Fibroblast of villous mesenchyme (primary cell): ENCODE measurements at regions not wholly inside any gene's neighbourhood (a gene's known extent, or its start where the extent isn't known, plus 50 kb on each side); places are given as distances from the start of the nearest gene placed in this dataset.
"Not testable (repeated sequence)": the region's sequence is repeated elsewhere in the genome, so short reads cannot be mapped to it uniquely, and the experiment has no call there.

Experiments used
- DNase-seq: peaks from one replicate; pipeline ENCODE4 v3.0.0-alpha.2; 2010; ENCODE audit warnings: low read depth
- H3K4me3 ChIP-seq: 2 replicates; pipeline ENCODE4 v1.5.1; 2011; ENCODE audit warnings: low read depth, mild to moderate bottlenecking, low read length
- TF ChIP-seq, protein P1 (sequence below): IDR thresholded peaks from 2 replicates; pipeline ENCODE4 v1.5.1; 2012; ENCODE audit warnings: low read depth, mild to moderate bottlenecking, low read length; ENCODE audit not compliant: insufficient read depth

DNA sequence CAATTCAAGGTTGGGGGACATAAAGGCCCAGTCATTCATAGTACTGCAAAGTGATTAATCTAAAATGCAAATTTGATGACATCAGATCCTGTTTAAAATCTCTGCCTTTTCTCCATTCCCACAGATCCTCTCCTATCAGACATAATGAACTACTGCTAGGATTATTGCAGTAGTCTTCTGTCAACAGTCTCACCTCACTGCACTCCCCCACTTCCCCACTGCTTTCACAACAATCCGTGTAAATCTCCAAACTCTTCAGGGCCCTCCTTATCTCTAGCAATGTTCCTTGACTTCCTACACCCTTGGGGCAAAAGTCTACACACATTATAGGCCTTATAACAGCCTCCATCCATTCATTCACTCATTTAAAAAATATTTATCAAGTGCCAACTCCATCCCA is 112.4 kb downstream of the KBTBD2 start:
- no peak for DNase-seq
- no peak overlapping the region for H3K4me3 ChIP-seq
- TF ChIP-seq, protein P1, sequence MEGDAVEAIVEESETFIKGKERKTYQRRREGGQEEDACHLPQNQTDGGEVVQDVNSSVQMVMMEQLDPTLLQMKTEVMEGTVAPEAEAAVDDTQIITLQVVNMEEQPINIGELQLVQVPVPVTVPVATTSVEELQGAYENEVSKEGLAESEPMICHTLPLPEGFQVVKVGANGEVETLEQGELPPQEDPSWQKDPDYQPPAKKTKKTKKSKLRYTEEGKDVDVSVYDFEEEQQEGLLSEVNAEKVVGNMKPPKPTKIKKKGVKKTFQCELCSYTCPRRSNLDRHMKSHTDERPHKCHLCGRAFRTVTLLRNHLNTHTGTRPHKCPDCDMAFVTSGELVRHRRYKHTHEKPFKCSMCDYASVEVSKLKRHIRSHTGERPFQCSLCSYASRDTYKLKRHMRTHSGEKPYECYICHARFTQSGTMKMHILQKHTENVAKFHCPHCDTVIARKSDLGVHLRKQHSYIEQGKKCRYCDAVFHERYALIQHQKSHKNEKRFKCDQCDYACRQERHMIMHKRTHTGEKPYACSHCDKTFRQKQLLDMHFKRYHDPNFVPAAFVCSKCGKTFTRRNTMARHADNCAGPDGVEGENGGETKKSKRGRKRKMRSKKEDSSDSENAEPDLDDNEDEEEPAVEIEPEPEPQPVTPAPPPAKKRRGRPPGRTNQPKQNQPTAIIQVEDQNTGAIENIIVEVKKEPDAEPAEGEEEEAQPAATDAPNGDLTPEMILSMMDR, result no peak

DNA sequence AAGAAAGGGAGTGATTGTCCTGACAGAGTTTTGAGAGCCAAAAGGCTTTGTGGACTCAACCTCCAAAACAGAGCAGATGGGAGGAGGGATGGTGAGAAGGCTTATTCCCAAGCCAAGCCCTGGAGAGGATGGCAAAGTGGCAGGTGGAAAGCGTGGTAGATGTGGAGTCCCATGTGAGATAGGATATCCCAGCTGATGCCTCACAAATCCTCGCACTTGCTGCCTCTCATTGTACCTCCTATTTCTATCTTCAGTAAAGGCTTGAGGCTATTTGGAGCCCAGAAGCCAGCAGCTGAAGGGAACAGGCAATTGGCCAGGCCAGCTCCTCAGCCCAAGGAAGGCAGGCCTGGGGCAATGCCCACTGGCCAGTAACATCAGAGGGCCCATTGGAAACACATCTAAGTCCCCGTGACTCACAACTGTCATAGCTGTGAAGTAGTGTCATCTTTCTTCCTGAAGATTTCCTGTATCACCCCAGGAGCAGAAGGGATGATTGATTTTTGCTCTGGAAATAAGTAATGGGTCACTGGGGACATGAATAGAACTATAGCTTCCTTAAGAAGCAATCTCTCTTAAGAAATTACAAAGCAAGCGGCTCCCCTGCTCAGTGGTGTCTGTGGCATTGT is 114.4 kb downstream of the KBTBD2 start:
- not testable (repeated sequence) for DNase-seq, H3K4me3 ChIP-seq

DNA sequence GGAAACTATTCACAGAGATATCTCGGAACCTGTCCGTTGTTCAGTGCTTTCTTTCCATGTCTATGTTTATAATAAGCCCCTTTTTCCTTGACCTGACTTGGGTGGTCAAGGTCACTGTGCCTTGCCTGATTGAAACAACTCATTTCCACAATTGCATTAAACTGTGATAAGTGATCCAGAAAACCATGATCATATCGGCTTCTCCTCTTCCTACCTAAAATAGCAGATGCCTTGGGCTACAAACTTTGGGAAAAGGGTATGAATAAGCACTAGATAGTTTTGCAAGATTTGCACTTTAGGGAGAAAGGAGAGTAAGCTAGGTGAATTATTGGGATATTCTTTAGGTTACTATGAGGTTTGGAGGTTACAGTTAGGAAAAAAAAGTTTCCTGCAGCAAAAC is 115.2 kb downstream of the KBTBD2 start:
- DNase-seq, H3K4me3 ChIP-seq: not testable (repeated sequence)

DNA sequence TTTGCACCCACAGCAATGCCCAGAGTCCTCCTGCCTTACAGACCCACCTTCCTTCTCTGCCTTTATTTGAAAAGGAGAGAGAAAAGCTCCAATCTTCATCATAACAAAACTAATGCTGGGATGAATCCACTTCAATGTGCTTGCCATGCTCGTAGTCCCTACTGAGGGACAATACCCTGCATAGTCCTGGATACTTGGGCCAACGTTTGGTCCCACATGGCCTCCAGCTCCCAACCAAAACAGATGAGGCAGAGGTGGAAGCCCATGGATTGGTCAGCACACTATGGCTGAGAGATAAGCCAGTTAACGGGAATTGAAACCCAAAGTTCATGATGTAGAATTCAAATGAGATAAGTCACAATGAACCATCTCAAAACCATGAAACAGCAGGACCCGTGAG is 115.8 kb downstream of the KBTBD2 start:
- DNase-seq, H3K4me3 ChIP-seq: not testable (repeated sequence)

DNA sequence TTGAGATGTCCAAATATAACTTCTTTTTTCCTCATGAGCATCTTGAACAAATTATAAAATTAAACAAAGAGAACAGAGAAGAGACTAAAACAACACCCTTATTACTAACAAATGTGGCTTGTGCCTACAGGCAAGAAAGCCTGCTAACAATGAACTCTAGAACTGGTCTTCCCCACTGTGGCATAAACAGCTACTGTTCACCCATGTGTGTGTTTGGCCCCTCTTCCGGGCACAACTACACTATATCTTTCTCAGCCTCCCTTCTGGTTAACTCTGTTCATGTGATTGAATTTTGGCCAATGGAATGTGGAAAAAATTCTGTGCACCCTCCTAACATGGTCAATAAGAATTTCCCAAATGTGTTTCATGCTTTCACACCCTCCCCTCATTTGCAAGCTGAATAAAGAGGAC is 117.0 kb downstream of the KBTBD2 start:
- H3K4me3 ChIP-seq, result no peak overlapping the region
- no peak for DNase-seq
- TF ChIP-seq, protein P1, result no peak

DNA sequence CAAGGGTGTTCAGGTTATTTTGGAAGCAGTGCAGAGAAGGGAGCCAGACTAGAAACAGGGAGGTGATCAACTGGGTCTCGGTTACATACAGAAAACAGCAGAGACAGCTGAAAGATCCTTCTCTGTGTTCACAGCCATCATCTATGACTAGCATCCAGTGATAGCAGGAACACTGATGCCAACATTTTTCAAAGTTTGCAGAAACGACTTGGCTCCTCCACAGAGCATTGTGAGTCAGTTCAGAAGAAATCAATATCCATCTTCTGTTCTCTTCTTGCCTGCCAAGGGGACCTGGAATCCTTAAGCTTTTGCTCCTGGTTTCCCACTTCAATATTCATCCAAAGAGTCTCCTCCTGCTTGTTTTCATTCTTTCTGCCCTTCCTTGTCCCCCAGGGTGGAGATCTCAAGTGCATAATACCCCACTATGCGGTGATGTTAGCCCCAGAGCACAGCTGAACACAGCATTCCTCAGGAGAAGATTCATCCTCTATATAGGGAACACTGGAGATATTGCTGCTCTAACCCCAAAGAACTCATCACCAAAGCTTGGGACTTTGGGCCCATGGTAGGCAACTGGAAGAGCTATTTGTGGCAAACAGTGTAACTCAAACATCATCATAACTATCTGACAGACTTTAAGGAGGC is 122.6 kb downstream of the KBTBD2 start:
- not testable (repeated sequence) for DNase-seq, H3K4me3 ChIP-seq

DNA sequence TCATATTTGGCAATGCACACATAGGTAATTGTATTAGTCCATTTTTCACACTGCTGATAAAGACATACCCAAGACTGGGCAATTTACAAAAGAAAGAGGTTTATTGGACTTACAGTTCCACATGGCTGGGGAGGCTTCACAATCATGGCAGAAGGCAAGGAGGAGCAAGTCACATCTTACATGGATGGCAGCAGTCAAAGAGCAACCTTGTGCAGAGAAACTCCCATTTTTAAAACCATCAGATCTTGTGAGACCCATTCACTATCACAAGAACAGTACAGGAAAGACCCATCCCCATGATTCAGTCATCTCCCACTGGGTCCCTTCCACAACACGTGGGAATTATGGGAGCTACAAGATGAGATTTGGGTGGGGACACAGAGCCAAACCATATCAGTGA is 123.2 kb downstream of the KBTBD2 start:
- DNase-seq, H3K4me3 ChIP-seq: not testable (repeated sequence)

DNA sequence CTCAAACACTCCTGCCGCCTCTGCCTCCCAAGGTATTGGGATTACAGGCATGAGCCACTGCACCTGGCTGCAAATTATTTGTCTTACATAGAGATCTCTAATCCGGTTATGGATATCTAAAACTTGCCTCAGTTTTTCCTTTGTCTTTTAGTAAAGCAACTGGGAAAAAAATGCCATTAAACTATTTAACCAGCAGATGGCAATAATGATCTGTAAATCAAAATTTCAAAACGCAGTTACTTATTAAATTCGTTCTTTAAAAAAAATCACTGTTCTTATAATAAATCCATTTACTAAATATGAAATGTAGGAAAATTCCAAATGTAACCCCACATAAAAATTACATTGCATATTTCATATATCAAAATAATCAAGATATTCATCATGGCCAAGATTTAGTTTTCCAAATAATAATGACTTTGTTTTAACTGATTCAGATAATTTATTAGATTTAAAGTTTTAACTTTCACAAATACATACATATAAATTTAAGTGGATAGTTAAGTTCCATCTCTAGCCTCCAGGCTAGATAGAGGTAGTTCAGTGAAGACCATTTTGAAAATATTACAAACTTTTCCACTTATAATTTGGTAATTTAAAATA is 125.8 kb downstream of the KBTBD2 start:
- not testable (repeated sequence) for H3K4me3 ChIP-seq
- peak; percentile 21 for DNase-seq

DNA sequence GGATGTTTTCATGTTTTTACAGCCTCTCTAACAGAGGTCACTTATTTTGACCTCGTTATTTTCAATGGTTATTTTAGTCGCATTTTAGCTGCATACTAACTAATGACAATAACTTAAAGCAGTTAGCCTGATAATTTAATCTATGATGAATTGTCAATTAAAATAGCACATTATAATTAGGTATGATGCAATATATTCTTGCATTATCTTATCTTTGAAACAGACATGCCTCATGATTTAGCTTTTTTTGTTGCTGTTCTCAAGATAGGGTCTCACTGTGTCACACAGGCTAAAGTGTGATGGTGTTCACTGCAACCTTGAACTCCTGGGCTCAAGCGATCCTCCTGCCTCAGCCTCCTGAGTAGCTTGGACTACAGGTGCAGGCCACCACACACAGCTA is 126.4 kb downstream of the KBTBD2 start:
- TF ChIP-seq, protein P1, result no peak
- H3K4me3 ChIP-seq, result no peak overlapping the region
- no peak for DNase-seq

More for the DNA sequence above, 125.8 kb downstream of the KBTBD2 start:
- TF ChIP-seq, protein P1, result peak; percentile 30
